AG09309 (cell line): ENCODE measurements at regions not wholly inside any gene's neighbourhood (a gene's known extent, or its start where the extent isn't known, plus 50 kb on each side); places are given as distances from the start of the nearest gene placed in this dataset.

Experiments
- DNase-seq: peaks from one replicate; pipeline ENCODE4 v3.0.0-alpha.2; 2010; ENCODE audit warnings: low read depth
- H3K4me3 ChIP-seq: 2 replicates; pipeline ENCODE4 v1.5.1; 2011; ENCODE audit warnings: mild to moderate bottlenecking, low read depth, low read length, moderate library complexity; ENCODE audit not compliant: control insufficient read depth
- TF ChIP-seq, protein P1 (sequence below): IDR thresholded peaks from 2 replicates; pipeline ENCODE4 v1.5.1; 2011; ENCODE audit warnings: mild to moderate bottlenecking, low read depth, low read length, inconsistent platforms; ENCODE audit not compliant: insufficient read depth, control insufficient read depth; ENCODE audit errors: missing control alignments

DNA sequence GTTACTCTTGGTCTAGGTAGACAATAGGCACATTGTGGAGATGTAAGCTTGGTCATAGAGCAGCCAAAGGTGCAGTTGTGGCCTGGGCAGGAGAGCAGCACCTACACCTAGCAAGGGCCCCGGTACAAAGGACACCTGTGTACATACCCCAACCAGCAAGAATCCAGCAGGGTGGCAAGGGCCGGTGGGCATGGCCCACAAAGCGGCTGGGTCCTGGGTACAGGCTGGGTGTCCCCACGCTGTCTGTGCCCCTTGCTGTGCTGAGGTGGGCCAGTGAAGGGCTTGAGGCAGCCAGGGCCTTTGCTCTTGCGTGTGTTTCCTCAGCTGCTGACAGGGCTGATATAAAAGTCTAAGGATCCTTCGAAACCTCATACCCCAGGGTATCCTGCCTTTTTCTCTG is 501.8 kb downstream of the EIPR1 start:
- no peak for DNase-seq
- no peak overlapping the region for H3K4me3 ChIP-seq
- TF ChIP-seq, protein P1, sequence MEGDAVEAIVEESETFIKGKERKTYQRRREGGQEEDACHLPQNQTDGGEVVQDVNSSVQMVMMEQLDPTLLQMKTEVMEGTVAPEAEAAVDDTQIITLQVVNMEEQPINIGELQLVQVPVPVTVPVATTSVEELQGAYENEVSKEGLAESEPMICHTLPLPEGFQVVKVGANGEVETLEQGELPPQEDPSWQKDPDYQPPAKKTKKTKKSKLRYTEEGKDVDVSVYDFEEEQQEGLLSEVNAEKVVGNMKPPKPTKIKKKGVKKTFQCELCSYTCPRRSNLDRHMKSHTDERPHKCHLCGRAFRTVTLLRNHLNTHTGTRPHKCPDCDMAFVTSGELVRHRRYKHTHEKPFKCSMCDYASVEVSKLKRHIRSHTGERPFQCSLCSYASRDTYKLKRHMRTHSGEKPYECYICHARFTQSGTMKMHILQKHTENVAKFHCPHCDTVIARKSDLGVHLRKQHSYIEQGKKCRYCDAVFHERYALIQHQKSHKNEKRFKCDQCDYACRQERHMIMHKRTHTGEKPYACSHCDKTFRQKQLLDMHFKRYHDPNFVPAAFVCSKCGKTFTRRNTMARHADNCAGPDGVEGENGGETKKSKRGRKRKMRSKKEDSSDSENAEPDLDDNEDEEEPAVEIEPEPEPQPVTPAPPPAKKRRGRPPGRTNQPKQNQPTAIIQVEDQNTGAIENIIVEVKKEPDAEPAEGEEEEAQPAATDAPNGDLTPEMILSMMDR: no peak

DNA sequence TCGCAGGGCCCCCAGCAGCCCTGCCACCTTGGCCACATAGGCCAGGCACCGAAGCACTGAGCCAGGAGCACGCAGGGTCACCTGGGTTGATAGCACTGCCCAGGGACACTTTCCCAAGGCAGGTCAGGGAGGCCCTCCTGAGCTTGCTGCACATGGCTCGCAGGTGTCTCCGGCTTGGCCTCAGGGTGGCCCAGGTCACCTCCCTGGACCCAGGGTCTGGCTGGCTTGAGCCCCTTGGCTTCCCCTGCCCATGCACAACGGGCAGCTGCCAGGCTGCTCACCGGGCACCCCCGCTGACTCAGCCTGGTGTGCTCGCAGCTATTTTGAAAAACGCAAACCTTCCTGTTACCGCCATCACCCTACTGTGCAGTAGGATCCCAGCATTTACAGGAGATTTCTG is 502.3 kb downstream of the EIPR1 start:
- no peak overlapping the region for H3K4me3 ChIP-seq
- TF ChIP-seq, protein P1: no peak
- no peak for DNase-seq

DNA sequence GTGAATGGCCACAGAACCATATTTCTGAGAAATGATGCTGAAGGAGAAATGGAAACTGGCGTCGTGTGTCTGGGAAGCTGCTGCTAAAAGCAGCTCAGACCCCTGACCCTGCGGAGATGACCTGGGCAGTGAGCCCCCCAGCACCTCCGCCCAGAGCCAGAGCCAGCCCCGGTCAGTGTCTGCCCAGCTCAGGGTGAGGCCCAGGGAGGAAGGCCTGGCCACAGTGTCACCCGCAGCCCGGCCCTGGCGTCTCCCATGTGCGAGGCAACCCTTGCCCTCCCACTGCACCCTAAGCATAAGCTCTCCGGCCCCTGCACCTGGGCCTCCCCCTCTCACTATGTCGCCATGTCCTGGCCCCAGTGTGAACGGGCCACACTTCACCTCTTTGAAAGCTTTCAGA is 502.8 kb downstream of the EIPR1 start:
- no peak overlapping the region for H3K4me3 ChIP-seq
- TF ChIP-seq, protein P1: no peak
- DNase-seq: no peak

DNA sequence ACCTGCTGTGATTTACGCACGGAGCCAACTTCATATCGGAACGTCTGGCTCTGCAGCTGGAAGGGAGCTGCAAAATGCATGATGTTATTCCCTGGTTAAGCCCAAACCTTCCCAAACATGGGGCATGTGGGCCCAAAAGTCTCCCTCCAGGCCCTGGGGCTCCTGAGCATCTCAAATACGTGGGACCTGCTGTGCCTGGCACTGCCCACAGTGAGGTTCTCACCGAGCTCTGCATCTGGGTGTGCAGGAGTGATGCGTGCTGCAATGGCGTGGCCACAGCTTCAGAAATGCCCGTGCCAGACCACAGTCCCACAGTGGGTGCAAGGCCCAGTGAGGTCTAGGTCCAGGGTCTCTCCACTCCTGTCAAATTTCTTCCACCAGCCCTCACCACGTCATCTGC is 503.3 kb downstream of the EIPR1 start:
- TF ChIP-seq, protein P1: no peak
- no peak for DNase-seq
- no peak overlapping the region for H3K4me3 ChIP-seq

DNA sequence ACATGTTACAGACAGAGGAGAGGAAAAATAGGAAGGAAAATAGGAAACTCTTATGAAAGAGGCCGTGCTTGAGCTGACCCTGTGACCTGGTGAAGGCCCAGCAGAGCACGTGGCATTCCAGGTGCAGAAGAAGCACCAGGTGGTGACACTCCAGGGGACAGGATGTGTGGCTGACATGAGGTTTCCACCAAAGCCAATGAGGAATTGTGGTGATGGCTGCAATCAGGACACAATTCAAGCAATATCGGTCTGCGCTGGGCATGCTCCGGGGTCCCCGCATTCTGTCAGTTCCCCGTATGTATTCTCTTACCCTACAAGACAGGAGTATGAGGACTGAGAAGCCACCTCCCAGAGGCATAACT is 504.2 kb downstream of the EIPR1 start:
- TF ChIP-seq, protein P1: no peak

DNA sequence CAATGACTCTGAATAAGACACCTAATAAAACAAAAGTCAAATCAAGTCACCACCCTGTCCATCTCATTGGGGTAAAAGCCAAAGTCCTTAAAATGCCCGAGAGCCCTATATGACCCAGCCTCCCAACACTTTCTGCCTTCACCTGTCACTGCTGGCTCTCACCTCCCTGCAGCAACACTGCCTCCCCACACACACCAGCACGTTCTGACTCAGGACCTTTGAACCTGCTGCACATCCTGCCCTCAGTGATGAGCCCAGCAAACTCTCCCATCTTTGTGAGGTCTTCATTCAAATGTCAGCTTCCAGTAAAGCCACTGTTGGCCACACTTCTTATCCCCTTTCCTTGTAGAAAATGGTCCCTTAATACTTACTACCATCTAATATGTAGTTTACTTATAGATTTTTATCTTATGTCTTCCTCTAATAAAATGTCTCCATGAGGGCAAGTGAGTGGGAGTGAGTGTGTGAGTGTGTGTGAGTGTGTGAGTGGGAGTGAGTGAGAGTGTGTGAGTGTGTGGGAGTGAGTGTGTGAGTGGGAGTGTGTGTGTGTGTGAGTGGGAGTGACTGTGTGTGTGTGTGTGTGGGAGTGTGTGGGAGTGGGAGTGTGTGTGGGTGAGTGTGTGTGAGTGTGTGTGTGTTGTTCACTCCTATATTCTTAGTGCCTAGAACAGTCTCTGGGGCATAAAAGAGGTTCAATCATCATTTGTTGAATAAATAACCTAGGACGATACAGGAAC is 504.7 kb downstream of the EIPR1 start:
- no peak for DNase-seq
- H3K4me3 ChIP-seq: no peak overlapping the region
- TF ChIP-seq, protein P1: no peak

More for the DNA sequence above, 504.2 kb downstream of the EIPR1 start:
- H3K4me3 ChIP-seq: no peak overlapping the region
- no peak for DNase-seq

DNA sequence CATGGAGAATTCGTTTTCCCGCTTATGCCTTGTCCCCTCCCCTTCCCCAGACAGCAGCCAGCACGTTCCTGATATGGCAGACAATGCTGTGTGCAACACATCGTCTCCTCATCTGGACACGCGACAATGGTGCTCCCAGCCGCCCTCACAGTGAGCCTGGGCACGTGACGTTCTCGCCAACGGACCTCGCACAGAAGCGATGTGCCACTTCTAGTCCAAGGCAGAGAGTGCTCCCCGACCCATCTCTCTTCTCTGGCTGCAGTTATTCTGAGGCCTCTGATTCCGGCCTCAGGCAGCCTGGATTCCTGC is 505.4 kb downstream of the EIPR1 start:
- no peak overlapping the region for H3K4me3 ChIP-seq
- no peak for DNase-seq
- TF ChIP-seq, protein P1: no peak
